CD4-positive, alpha-beta T cell treated with Interleukin-6 for 4 hours (primary cell): ENCODE measurements at regions not wholly inside any gene's neighbourhood (a gene's known extent, or its start where the extent isn't known, plus 50 kb on each side); places are given as distances from the start of the nearest gene placed in this dataset.
"Not testable (repeated sequence)": the region's sequence is repeated elsewhere in the genome, so short reads cannot be mapped to it uniquely, and the experiment has no call there.

ENCODE experiments used
- DNase-seq: peaks from one replicate; pipeline ENCODE4 v3.0.0-alpha.2; 2020; ENCODE audit warnings: mixed read lengths

DNA sequence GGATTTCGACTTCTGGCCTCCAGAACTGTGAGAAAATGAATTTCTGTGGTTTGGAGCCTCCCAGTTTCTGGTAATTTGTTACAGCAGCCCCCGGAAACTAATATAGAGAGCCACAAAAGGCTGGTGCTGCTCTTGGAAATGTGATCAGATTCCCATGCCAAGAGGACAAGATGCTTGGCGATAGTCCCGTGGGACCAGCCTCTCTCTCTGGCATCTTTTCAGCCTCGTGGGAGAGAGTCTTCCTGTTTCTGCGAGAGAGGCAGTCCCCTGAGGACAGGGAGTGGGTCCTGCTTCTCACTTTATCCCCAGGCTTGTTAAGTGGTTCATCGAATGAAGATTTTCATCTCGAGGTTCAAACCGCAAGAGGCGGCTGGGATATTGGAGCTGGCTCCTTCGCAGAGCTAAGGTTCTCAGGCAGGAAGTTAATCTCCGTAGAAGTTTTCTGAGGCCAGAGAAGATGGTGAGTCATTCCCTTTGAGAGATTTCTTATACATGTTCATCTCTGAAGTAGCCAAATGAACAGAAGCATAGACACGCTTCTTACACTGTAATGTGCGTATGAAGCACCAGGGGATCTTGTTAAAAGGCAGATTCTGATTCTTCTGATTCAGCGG, 211.6 kb upstream of the SDK2 start:
- no peak for DNase-seq

DNA sequence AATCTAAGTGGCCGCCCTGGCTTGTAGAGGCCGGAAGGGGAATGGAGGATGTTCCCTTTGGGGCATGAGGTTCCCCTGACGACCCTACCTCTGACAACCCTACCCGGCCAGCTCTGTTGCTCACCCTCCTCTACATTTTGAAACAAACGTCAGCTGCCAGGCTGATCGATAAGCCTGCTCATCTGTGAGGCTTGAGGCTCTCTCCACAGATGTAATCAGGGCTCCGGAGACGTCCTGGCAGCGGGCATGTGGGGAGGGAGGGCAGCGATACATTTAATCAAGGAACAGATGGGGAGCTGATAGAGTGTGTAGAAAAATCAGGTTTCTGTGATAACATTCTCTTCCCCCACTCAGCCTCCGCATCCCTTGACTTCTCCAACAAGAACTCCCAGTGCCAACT, 212.3 kb upstream of the SDK2 start:
- DNase-seq = no peak

- not testable (repeated sequence) for DNase-seq
Measured at GRCh38 chr17:73859439-73860008, 215.3 kb upstream of the SDK2 start.

DNA sequence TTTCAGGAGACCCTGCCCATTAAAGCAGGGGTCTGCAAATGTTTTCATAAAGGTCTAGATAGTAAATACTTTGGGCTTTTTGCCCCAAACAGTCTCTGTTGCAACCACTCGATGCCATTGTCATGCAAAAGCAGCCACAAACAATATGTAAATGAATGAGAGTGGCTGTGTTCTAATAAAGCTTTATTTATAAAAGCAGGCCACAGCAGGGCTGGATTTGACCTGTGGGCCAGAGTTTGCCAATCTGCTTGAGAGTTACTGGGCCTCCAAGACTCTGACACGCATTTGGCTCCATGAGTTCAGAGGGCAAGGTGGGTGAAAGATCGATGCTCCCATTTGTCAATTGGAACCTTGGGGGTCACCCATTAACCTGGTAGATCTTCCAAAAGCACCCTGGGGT, 217.3 kb upstream of the SDK2 start:
- DNase-seq = no peak

DNA sequence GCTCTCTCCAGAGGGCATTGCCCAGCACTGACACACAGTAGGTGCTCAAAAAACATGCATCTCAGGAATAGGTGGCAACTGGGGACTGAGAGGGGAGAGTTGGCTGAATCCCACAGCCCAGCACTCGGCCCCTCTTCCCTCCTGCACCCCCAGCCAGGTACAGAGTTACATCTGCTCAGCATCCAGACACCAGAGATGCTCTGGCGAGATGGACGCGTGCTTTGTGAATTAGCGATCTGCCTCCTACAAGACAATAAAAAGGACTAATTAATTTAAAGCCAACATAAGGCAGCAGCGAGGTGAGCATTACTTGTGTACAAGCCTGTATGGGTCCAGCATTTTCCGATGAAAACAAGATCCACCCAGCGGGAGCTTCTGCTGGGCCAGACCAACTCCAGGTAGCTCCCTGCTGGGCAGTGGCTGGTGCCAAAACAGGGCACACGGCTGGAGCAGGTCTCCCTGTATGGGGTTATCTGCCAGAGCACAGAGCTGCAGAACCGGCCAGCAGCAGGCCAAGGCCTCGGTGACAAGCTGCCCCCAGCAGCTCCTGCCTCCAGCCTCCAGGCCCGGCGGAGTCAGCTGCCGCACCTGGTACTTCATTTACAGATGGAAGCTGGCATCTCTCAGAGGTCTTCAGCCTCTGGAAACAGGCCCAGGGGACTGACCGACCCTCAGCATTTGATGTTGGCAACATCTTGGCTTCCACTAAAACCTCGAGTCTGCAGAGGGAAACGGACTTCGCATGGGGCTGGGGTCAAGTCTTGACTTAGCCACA, 219.7 kb upstream of the SDK2 start:
- DNase-seq = no peak

GRCh38 chr17:73865831-73866230, 221.6 kb upstream of the SDK2 start:
- no peak for DNase-seq

- no peak for DNase-seq
Measured at GRCh38 chr17:73867056-73867455, 222.8 kb upstream of the SDK2 start.

DNA sequence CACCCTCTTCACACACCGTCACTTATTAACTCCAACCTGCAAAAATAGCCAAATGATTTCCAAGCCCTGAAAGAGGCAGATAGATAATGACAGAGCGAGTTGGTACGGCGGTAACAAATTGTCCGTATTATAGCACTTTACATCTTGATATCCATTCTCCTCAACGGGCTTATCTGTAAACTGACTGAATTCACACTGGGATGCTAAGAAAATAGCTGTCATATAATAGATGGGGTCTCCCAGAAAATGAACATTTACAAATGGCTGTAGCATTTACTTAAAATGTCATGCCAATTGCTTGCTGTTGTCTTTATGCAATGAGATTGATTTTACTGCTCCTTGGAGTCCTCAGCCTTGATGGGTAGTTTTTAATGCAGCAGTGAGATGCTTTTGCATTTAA, 225.8 kb upstream of the SDK2 start:
- DNase-seq = no peak

DNA sequence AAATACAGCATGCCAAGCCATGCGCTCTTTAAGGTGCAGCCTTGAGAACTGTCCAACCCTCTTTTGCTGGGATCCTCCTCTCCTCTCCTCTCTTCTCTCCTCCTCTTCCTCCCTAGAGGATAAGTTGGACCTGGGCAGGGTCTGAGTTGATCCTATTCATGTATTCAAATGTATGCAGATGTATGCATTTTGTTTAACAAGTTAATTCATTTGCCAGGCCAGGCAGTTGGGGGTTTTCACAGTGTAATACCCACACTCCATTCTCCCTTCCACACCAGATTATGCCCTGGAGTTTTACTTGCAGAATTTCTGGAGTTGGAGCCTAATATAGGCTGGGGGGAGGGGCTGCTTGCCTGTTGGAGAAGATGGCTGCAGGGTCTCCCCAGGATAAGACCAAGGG, 226.2 kb upstream of the SDK2 start:
- no peak for DNase-seq

- no peak for DNase-seq
Measured at GRCh38 chr17:73872816-73873215, 228.6 kb upstream of the SDK2 start.

DNA sequence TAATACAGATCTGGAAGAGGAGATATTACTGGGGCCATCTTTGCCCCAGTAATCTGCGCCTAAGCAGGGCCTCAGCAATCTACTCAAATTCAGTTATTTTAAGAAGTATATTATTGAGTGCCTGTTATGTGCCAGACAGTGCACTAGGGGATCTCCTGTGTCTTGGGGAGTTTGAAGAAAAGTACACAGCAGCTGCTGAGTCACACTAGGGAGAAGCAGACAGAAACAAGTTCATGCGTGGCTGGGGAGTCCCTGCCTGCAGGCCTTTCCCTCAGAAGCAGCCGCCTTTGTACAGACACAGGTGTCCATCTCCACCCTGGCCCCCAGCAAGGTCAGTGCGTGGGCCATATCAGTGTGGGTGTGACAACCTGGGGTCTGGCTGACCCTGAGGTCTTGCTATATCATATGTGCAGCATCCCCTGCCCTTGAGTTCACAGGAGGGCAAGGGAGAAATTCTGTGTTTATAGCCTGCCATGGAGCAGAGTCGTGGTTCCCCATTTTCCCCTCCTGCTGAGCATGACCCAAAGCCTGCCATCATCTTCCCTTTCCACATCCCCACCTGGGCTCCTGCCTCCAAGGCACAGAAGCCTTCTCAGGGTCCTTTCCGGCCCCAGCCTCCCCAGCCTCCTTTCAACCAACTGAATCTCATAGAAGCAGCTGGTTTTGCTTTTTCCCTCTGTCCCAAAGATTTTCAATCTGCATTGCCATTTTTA, 229.9 kb upstream of the SDK2 start:
- no peak for DNase-seq

DNA sequence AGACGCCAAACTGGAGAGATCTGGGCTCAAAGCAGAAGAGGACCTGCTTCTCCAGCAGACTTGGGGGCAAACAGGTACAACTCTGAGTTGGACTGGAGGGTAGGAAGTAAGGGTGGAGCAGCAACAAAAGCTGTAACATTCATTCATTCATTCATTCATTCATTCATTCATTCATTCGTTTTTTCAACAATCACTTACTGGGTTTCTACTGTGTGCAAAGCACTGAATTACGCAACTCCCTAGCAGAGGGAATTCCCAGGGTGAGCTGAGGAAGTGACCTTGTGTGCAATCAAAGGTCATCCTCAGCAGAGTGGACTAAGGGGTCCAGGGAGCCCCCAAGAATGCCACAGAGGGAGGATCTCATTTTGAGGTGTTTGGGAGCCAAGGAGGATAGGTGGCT, 231.1 kb upstream of the SDK2 start:
- no peak for DNase-seq

DNA sequence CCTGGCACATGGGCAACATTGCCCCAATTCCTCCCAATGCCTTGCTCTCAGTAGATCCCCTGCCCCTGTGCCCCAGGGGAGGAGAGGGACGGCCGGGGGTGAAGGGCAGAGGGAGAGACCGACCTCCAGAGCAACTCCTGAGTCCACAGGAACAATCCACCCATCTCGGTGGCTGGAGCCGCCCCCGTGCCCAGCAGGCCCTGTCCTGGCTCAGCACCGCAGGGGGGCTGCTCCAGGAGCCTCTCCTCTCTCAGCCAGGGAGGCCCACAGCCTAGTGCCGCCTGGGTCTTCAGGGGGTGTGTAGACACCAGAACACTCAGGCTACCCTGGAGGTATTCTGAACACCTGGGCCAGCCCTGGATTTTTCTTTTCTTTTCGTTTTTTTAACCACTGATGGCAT, 233.7 kb upstream of the SDK2 start:
- no peak for DNase-seq

GRCh38 chr17:73878923-73879322, 234.7 kb upstream of the SDK2 start:
- no peak for DNase-seq

GRCh38 chr17:73879987-73880386, 235.7 kb upstream of the SDK2 start:
- no peak for DNase-seq

- no peak for DNase-seq
Measured at GRCh38 chr17:73882590-73882989, 238.3 kb upstream of the SDK2 start.

- no peak for DNase-seq
Measured at GRCh38 chr17:73883175-73883574, 238.9 kb upstream of the SDK2 start.

DNA sequence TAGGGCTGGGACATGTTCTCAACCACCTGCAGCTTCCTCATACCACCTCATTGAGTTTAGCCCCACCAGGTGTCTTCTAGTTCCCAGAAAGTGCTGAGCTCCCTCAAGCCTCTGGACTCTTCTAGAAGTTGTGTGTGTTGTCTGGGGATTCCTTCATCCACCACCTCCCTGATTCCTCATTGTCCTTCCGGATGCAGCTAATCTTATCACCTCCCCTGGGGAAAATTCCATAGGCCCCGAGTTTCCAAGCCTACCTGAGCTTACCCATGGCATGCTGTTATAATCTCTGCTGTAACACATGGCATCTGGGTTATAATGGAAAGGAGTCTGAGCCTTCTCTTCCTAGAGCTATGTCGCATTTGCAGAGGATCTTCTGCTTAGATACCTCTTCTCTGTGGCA, 243.5 kb upstream of the SDK2 start:
- DNase-seq = no peak

- DNase-seq = no peak
Measured at GRCh38 chr17:73888862-73889261, 244.6 kb upstream of the SDK2 start.

GRCh38 chr17:73889439-73889838, 245.2 kb upstream of the SDK2 start:
- no peak for DNase-seq

- DNase-seq = no peak
Measured at GRCh38 chr17:73890831-73891405, 246.7 kb upstream of the SDK2 start.

DNA sequence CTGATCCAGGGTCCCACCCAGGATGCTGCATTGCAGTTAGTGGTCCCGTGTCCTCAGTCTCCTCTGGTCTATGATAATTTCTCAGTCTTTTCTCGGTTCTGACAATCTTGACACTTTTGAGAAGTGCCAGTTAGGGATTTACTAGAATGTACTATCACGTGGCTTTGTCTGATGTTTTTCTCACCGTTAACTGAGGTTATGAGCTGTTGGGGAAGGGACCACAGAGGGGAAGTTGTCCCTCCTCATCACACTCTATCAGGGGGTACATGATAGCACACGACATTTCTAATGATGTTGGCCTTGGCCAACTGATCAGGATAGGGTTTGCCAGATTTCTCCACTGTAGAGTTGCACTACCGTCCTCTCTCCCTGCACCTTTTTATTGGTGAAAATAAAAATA, 250.9 kb upstream of the SDK2 start:
- no peak for DNase-seq

DNA sequence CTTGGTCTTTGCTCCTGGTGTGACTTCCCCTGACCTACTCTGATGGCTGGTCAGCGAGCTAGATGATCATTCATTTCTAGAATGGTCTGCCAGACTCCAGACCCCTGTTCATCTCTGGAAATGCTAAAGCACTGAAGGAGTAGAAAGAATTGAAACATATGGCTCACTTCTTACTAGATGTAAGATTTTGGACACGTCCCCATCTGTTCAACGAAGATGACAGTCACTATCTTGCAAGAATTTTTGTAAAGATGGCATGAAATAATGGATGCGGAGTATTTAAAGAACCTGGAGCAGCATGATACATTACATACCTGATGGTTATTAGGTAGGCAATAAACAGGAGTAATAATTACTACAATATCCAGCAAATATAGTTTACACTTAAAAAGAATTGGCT, 252.7 kb upstream of the SDK2 start:
- DNase-seq = no peak

DNA sequence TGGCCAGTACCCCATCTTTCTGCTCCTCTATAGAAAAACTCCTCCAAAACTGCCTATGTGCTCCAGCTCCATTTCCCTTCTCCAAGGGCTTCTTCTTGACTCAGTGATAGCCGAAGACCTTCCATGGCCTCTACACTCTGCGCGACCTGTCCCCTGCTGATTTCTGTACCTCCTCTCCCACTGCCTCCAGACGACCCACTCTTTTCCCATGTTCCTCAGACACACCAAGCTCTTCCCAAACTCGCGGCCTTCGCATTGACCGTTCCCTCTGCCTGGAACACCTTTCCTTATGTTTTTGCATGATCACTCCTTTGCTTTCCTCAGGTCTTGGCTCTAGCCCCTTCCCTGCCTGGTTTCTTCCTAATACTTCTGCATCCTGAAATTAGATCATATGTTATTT, 255.6 kb upstream of the SDK2 start:
- DNase-seq = no peak
